Trophoblast cell (in vitro differentiated cells and primary cell): ENCODE measurements at regions not wholly inside any gene's neighbourhood (a gene's known extent, or its start where the extent isn't known, plus 50 kb on each side); places are given as distances from the start of the nearest gene placed in this dataset.

Experiments used
- DNase-seq, 2 donors: peaks; one replicate each; pipeline ENCODE4 v3.0.0-alpha.2; 2016
- H2AFZ ChIP-seq: 2 replicates; pipeline ENCODE4 v1.6.1; 2013; ENCODE audit warnings: low read length, moderate library complexity, mild to moderate bottlenecking; ENCODE audit not compliant: insufficient read depth, poor library complexity
- H2AK5ac ChIP-seq: 2 replicates; pipeline ENCODE4 v1.6.1; 2013; ENCODE audit warnings: mild to moderate bottlenecking, low read length
- H2BK120ac ChIP-seq: 2 replicates; pipeline ENCODE4 v1.6.1; 2013; ENCODE audit warnings: low read length, mild to moderate bottlenecking, moderate library complexity; ENCODE audit not compliant: insufficient read depth, poor library complexity
- H2BK12ac ChIP-seq: 2 replicates; pipeline ENCODE4 v1.6.1; 2013; ENCODE audit warnings: mild to moderate bottlenecking, low read length, moderate library complexity
- H2BK5ac ChIP-seq: 2 replicates; pipeline ENCODE4 v1.6.1; 2013; ENCODE audit warnings: low read length, low read depth, moderate library complexity, mild to moderate bottlenecking; ENCODE audit not compliant: poor library complexity
- H3K14ac ChIP-seq: 2 replicates; pipeline ENCODE4 v1.6.1; 2013; ENCODE audit warnings: mild to moderate bottlenecking, low read length
- H3K18ac ChIP-seq: 2 replicates; pipeline ENCODE4 v1.6.1; 2013; ENCODE audit warnings: mild to moderate bottlenecking, low read length
- H3K23ac ChIP-seq: 2 replicates; pipeline ENCODE4 v1.6.1; 2013; ENCODE audit warnings: low read length
- H3K27ac ChIP-seq: 2 replicates; pipeline ENCODE4 v1.5.1; 2013; ENCODE audit warnings: low read depth, mild to moderate bottlenecking, inconsistent platforms, low read length, moderate library complexity
- H3K27me3 ChIP-seq: 2 replicates; pipeline ENCODE4 v1.6.1; 2013; ENCODE audit warnings: inconsistent platforms, mild to moderate bottlenecking, low read length, moderate library complexity; ENCODE audit not compliant: insufficient read depth
- H3K36me3 ChIP-seq, 2 experiments: 1 replicate in 1 of 2; 2 replicates in 1 of 2; pipeline ENCODE4 v1.6.1; 2013; ENCODE audit warnings: low read length in 2 of 2, mild to moderate bottlenecking in 2 of 2, moderate library complexity in 1 of 2; ENCODE audit not compliant: insufficient read depth in 2 of 2, control insufficient read depth in 1 of 2
- H3K4ac ChIP-seq: 2 replicates; pipeline ENCODE4 v1.6.1; 2013; ENCODE audit warnings: low read depth, mild to moderate bottlenecking, low read length, moderate library complexity
- H3K4me1 ChIP-seq, 2 experiments: 1 replicate in 1 of 2; 2 replicates in 1 of 2; pipeline ENCODE4 v1.6.1; 2013; ENCODE audit warnings: low read length in 2 of 2, mild to moderate bottlenecking in 2 of 2, moderate library complexity in 1 of 2; ENCODE audit not compliant: insufficient read depth in 2 of 2, control insufficient read depth in 1 of 2
- H3K4me2 ChIP-seq: 2 replicates; pipeline ENCODE4 v1.6.1; 2013; ENCODE audit warnings: inconsistent platforms, mild to moderate bottlenecking, low read length, moderate library complexity
- H3K4me3 ChIP-seq: 2 replicates; pipeline ENCODE4 v1.5.1; 2013; ENCODE audit warnings: mild to moderate bottlenecking, low read depth, low read length, inconsistent platforms
- H3K79me1 ChIP-seq: one replicate; pipeline ENCODE4 v1.6.1; 2013; ENCODE audit warnings: low read length
- H3K79me2 ChIP-seq: 2 replicates; pipeline ENCODE4 v1.6.1; 2013; ENCODE audit warnings: low read length, mild to moderate bottlenecking; ENCODE audit not compliant: control insufficient read depth, insufficient read depth, poor library complexity
- H3K9ac ChIP-seq: 2 replicates; pipeline ENCODE4 v1.6.1; 2013; ENCODE audit warnings: mild to moderate bottlenecking, low read length
- H3K9me3 ChIP-seq: 2 replicates; pipeline ENCODE4 v1.6.1; 2013; ENCODE audit warnings: low read depth, mild to moderate bottlenecking, control low read depth, inconsistent platforms, low read length; ENCODE audit not compliant: insufficient read depth
- H4K12ac ChIP-seq: 2 replicates; pipeline ENCODE4 v1.6.1; 2013; ENCODE audit warnings: low read depth, mild to moderate bottlenecking, low read length, moderate library complexity
- H4K8ac ChIP-seq: 2 replicates; pipeline ENCODE4 v1.6.1; 2013; ENCODE audit warnings: low read depth, mild to moderate bottlenecking, low read length, moderate library complexity
- H4K91ac ChIP-seq: one replicate; pipeline ENCODE4 v1.6.1; 2013; ENCODE audit warnings: low read depth, mild to moderate bottlenecking, low read length, moderate library complexity
- WGBS: extraction: QIAGEN DNeasy Blood & Tissue Kit; methylation state at CpG from one replicate; pipeline ENCODE4 v1.1.7; 2013; ENCODE audit warnings: missing lambda C conversion rate; ENCODE audit not compliant: insufficient read length, insufficient coverage; ENCODE audit errors: extremely low coverage; 5-methylcytosine and 5-hydroxymethylcytosine counted together

DNA sequence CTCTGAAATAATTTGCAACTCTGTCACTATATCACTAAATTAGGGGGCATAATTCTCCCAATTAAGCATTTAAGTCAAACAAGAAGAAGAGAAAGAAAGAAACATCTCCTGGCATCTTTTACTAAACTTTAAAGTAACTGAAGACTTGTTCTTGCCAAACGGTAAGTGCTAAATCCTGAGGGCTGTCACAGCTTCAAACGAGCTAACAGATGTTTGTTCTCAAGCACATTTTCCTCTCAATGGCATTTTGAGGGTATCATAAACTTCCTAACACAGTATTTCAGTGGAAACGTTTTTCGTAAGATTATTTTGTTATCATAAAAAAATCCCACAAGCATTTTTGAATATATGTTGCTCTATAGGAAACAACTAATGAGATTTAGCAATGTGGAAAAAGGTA, 169.5 kb upstream of the TAS2R1 start:
- Histone ChIP-seq H2AFZ (no peak overlapping the region), H3K4me1 (no peaks in the 10 kb centered on the region), H4K12ac (no peak overlapping the region), H3K9me3 (no peaks in the 10 kb centered on the region), H4K8ac (no peak overlapping the region), H3K27me3 (no peaks in the 10 kb centered on the region), H3K4me3 (no peak overlapping the region), H3K9ac (no peak overlapping the region), H3K4me2 (no peak overlapping the region), H3K14ac (no peak overlapping the region), H4K91ac (no peak overlapping the region), H3K23ac (no peak overlapping the region), H2BK12ac (no peak overlapping the region), H3K79me1 (no peaks in the 10 kb centered on the region), H3K36me3 (no peaks in the 10 kb centered on the region), H3K27ac (no peak overlapping the region), H3K79me2 (no peaks in the 10 kb centered on the region), H3K4ac (no peak overlapping the region), H2BK5ac (no peak overlapping the region), H3K18ac (no peak overlapping the region), H2BK120ac (no peak overlapping the region), H2AK5ac (no peak overlapping the region)
- no CpG with 5 or more reads among the region's 4 CpGs for WGBS
- no peak for DNase-seq

DNA sequence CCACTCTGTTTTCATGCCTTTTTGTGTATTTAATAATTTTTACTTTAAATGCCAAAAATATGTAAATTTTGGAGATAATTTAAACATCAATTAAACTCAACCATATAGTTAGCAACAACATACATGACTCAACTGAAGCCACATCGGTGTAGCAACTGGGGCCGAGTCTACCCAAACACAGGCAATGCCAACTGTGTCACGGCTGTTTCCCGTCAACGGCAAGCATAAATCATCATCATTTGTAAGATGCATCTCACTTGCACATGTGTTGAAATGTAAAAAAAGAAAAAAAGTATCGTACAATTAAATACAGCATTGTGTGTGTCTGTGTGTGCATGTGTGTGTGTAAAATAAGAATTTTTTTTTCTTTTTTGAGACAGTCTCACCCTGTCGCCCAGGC, 160.1 kb upstream of the TAS2R1 start:
- H3K4me3 ChIP-seq: no peak overlapping the region
- no peak overlapping the region for H2BK120ac ChIP-seq
- no peak overlapping the region for H3K27ac ChIP-seq
- no peak for DNase-seq
- no peak overlapping the region for H2BK12ac ChIP-seq
- WGBS: no CpG with 5 or more reads among the region's 7 CpGs
- H2AFZ ChIP-seq: no peak overlapping the region
- no peaks in the 10 kb centered on the region for H3K79me2 ChIP-seq
- no peak overlapping the region for H3K4me2 ChIP-seq
- H3K18ac ChIP-seq: no peak overlapping the region
- no peaks in the 10 kb centered on the region for H3K36me3 ChIP-seq
- H4K12ac ChIP-seq: no peak overlapping the region
- no peak overlapping the region for H3K14ac ChIP-seq
- peaks cover 4% of the 10 kb centered on the region for H3K9me3 ChIP-seq
- no peak overlapping the region for H3K23ac ChIP-seq
- H4K91ac ChIP-seq: no peak overlapping the region
- no peak overlapping the region for H3K4ac ChIP-seq
- H3K9ac ChIP-seq: no peak overlapping the region
- H3K4me1 ChIP-seq: peaks cover 4 to 13% of the 10 kb centered on the region in 2 experiments
- H3K79me1 ChIP-seq: peaks cover 2% of the 10 kb centered on the region
- no peak overlapping the region for H2BK5ac ChIP-seq
- no peak overlapping the region for H4K8ac ChIP-seq
- H2AK5ac ChIP-seq: no peak overlapping the region
- no peaks in the 10 kb centered on the region for H3K27me3 ChIP-seq

DNA sequence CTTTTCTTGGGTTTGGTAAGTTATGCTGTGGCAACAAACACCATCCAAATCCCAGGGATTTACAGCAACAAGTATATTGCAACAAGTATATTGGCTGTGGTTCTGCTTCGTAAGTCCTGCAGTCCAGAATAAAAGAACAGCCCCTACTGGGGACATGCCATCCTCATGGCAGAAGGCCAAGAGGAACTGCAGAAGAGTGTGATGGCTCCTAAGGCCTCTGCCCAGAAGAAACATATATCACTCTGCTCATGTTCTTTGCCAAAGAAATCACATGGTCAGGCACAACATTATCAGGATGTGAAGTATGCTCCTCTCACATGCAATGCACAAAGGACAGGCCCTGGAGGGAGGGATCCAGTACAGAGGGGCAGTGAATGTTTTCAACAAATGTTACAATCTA, 159.6 kb upstream of the TAS2R1 start:
- no peak overlapping the region for H4K91ac ChIP-seq

DNA sequence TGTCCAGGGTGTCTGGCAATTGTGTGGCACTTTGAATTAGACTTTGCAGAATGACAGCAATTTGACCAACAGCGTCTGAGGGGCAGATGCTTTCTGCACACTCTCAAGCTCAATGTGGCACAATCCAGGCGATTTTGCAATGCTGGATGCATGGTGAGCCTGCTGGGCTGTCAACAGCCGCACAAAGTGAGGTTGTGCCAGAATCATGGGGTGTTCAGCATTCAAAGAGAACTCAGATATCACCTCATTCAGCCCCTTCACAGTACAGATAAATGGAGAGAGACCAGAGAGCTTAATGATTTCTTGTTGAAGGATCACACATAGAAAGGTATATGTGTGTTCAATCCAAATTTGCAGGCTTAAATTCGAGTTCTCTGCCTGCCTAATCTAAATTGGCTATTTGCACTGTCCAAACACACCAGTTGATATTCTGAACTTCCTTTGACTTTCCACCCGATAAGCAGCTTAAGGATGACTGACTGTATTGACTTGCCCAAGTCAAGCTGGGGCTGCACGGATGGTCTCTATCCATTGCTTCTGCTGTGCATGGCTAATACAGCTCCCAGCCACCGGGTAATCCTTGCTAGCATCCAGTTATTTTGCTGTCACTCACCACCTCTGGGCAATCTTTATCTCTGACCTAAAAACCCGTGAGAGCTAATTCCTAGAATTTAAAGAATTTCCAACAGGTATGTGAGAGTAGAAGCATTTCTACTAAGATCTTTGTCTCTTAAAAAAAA, 157.9 kb upstream of the TAS2R1 start:
- H3K27me3 ChIP-seq: no peaks in the 10 kb centered on the region
- peaks cover 4% of the 10 kb centered on the region for H3K79me1 ChIP-seq
- no peak overlapping the region for H2AK5ac ChIP-seq
- H3K27ac ChIP-seq: no peak overlapping the region
- no peak overlapping the region for H4K8ac ChIP-seq
- no peak overlapping the region for H3K23ac ChIP-seq
- DNase-seq: peak in 1 of 2 donors; percentile 52
- H3K4me1 ChIP-seq: peaks cover 7 to 9% of the 10 kb centered on the region in 2 experiments
- no peaks in the 10 kb centered on the region for H3K79me2 ChIP-seq
- no peak overlapping the region for H2BK5ac ChIP-seq
- H4K12ac ChIP-seq: no peak overlapping the region
- H3K4me3 ChIP-seq: no peak overlapping the region
- no peak overlapping the region for H2BK12ac ChIP-seq
- no peak overlapping the region for H2AFZ ChIP-seq
- no peak overlapping the region for H3K9ac ChIP-seq
- H3K4me2 ChIP-seq: no peak overlapping the region
- H3K14ac ChIP-seq: no peak overlapping the region
- peaks cover 2% of the 10 kb centered on the region for H3K9me3 ChIP-seq
- H2BK120ac ChIP-seq: no peak overlapping the region
- no CpG with 5 or more reads among the region's 8 CpGs for WGBS
- H4K91ac ChIP-seq: no peak overlapping the region
- no peak overlapping the region for H3K18ac ChIP-seq
- H3K36me3 ChIP-seq: no peaks in the 10 kb centered on the region
- no peak overlapping the region for H3K4ac ChIP-seq

More for the DNA sequence above, 159.6 kb upstream of the TAS2R1 start:
- WGBS: no CpG with 5 or more reads among the region's 1 CpG
- H3K4me3 ChIP-seq: no peak overlapping the region
- no peak overlapping the region for H3K4me2 ChIP-seq
- H3K27ac ChIP-seq: no peak overlapping the region
- no peak overlapping the region for H2BK5ac ChIP-seq
- H3K79me2 ChIP-seq: no peaks in the 10 kb centered on the region
- no peak overlapping the region for H3K4ac ChIP-seq
- peaks cover 4 to 13% of the 10 kb centered on the region in 2 experiments for H3K4me1 ChIP-seq
- H4K12ac ChIP-seq: no peak overlapping the region
- no peak overlapping the region for H2AFZ ChIP-seq
- H3K27me3 ChIP-seq: no peaks in the 10 kb centered on the region
- H2AK5ac ChIP-seq: no peak overlapping the region
- H3K9me3 ChIP-seq: peaks cover 4% of the 10 kb centered on the region
- peaks cover 2% of the 10 kb centered on the region for H3K79me1 ChIP-seq
- no peak overlapping the region for H2BK120ac ChIP-seq
- no peak for DNase-seq
- H3K14ac ChIP-seq: no peak overlapping the region
- H3K36me3 ChIP-seq: no peaks in the 10 kb centered on the region
- H3K23ac ChIP-seq: no peak overlapping the region
- no peak overlapping the region for H3K18ac ChIP-seq
- no peak overlapping the region for H4K8ac ChIP-seq
- H3K9ac ChIP-seq: no peak overlapping the region
- peak overlapping the region; percentile 23 for H2BK12ac ChIP-seq
